Thoracic aorta (tissue), 2 donors: ENCODE measurements at regions not wholly inside any gene's neighbourhood (a gene's known extent, or its start where the extent isn't known, plus 50 kb on each side); places are given as distances from the start of the nearest gene placed in this dataset.

Experiments
- ATAC-seq: fragments of 150-250 bp; one replicate; pipeline ENCODE4 v1.8.0; 2017; ENCODE audit warnings: low read depth; ENCODE audit not compliant: insufficient number of reproducible peaks, low FRiP score
- DNase-seq: peaks from one replicate; pipeline ENCODE4 v3.0.0-alpha.2; 2020; ENCODE audit warnings: low spot score
- H3K27ac ChIP-seq, 2 donors: fragments of 200-600 bp; sonication (generic); 1 replicate in 1 of 2; 2 replicates in 1 of 2; pipeline ENCODE4 v1.5.1; 2016; ENCODE audit warnings: mild to moderate bottlenecking in 2 of 2, moderate library complexity in 2 of 2
- H3K27me3 ChIP-seq: fragments of 200-600 bp; sonication (generic); replicated peaks from 2 replicates; pipeline ENCODE4 v1.6.0; 2016; ENCODE audit warnings: mild to moderate bottlenecking; ENCODE audit not compliant: insufficient read depth
- H3K36me3 ChIP-seq: fragments of 200-600 bp; sonication (generic); one replicate; pipeline ENCODE4 v1.5.1; 2016
- H3K4me1 ChIP-seq, 2 donors: fragments of 200-600 bp; sonication (generic); 1 replicate in 1 of 2; 2 replicates in 1 of 2; pipeline versions ENCODE4 v1.5.1 to v1.6.0; 2016; ENCODE audit warnings: low read depth in 2 of 2, mild to moderate bottlenecking in 1 of 2; ENCODE audit not compliant: control insufficient read depth in 1 of 2
- H3K4me3 ChIP-seq: fragments of 200-600 bp; sonication (generic); 2 replicates; pipeline ENCODE4 v1.5.1; 2016; ENCODE audit warnings: mild to moderate bottlenecking
- H3K9me3 ChIP-seq: fragments of 200-600 bp; sonication (generic); 2 replicates; pipeline ENCODE4 v1.5.1; 2016
- CTCF ChIP-seq: fragments of 200-600 bp; sonication (generic); IDR thresholded peaks from one replicate; pipeline ENCODE4 v1.5.1; 2019; ENCODE audit warnings: antibody characterized with exemption

DNA sequence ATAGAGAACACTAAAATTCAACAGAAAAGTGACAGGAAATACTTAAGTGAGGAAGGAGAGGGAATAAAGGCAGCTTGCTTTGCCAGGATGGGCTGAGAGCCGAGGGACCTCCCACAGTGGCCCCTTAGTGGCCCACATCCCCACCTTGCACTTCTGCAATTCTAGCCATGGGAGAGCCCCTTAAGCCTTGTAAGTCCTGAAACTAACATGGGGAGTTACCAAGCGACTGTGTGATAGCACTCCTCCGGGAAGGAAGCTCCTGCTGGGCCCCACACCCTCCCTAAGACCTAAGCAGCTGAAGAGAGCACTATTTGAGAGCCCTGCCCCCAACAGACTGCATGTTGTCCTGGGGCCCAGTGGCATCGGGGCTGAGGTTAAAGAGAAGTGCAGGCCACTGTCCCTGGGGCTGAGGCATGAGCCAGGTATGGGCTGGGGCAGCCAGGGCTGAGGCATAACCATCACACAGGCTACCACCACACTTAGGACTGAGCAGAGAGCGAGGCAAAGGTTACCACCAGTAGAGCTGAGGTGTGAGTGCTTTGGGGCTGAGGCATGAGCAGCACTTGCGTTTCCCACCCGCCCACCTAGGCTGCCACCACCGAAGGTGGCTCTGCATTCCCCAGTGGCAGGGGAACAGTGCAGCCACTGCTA, 301.8 kb upstream of the TRPC7 start:
- DNase-seq (no peak), ATAC-seq (no peak)
- H3K4me3 ChIP-seq: no peak overlapping the region
- H3K27ac ChIP-seq: no peak overlapping the region
- H3K27me3 ChIP-seq: no peaks in the 10 kb centered on the region
- no peaks in the 10 kb centered on the region for H3K36me3 ChIP-seq
- TF ChIP-seq CTCF: no peak
- no peaks in the 10 kb centered on the region for H3K4me1 ChIP-seq
- no peaks in the 10 kb centered on the region for H3K9me3 ChIP-seq

- Histone ChIP-seq H3K4me1 (no peaks in the 10 kb centered on the region), H3K4me3 (no peak overlapping the region), H3K9me3 (no peaks in the 10 kb centered on the region), H3K27me3 (no peaks in the 10 kb centered on the region), H3K27ac (no peak overlapping the region), H3K36me3 (no peaks in the 10 kb centered on the region)
- DNase-seq (no peak), ATAC-seq (no peak)
- no peak for TF ChIP-seq CTCF
These were observed 300.0 kb upstream of the TRPC7 start for GRCh38 chr5:136665331-136665730.

- H3K4me1 ChIP-seq: no peaks in the 10 kb centered on the region
- DNase-seq (no peak), ATAC-seq (no peak)
- no peaks in the 10 kb centered on the region for H3K27me3 ChIP-seq
- TF ChIP-seq CTCF: no peak
- no peak overlapping the region for H3K27ac ChIP-seq
- H3K36me3 ChIP-seq: no peaks in the 10 kb centered on the region
- no peak overlapping the region for H3K4me3 ChIP-seq
- no peaks in the 10 kb centered on the region for H3K9me3 ChIP-seq
These were observed 295.7 kb upstream of the TRPC7 start for GRCh38 chr5:136661026-136661425.

DNA sequence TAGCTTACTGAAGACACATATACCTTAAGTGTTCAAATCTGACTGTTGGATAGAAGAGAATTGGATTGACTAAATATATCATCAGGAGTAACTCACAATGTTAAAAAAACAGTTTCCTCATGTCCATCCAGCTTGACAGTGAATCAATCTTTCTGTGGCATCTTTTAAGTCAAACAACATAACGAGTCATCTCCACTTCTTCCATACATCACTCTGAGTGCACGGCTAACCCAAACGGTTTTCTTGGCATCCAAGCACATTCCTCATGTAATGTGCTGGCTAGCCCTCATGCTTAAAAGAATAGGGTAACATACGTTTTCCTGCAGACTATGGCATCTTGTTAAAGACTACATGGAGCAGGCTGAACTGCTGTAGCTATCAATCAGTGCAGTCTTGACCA, 291.5 kb upstream of the TRPC7 start:
- Histone ChIP-seq H3K27me3 (no peaks in the 10 kb centered on the region), H3K4me1 (no peaks in the 10 kb centered on the region), H3K9me3 (no peaks in the 10 kb centered on the region), H3K27ac (no peak overlapping the region), H3K4me3 (no peak overlapping the region), H3K36me3 (no peaks in the 10 kb centered on the region)
- no peak for TF ChIP-seq CTCF
- ATAC-seq: no peak
- no peak for DNase-seq

GRCh38 chr5:136655468-136655867, 290.1 kb upstream of the TRPC7 start:
- no peak for ATAC-seq
- no peaks in the 10 kb centered on the region for H3K36me3 ChIP-seq
- no peaks in the 10 kb centered on the region for H3K4me1 ChIP-seq
- TF ChIP-seq CTCF: no peak
- no peak overlapping the region for H3K4me3 ChIP-seq
- DNase-seq: no peak
- no peaks in the 10 kb centered on the region for H3K9me3 ChIP-seq
- no peaks in the 10 kb centered on the region for H3K27me3 ChIP-seq
- no peak overlapping the region for H3K27ac ChIP-seq
